ENCODE measurements at regions not wholly inside any gene's neighbourhood (a gene's known extent, or its start where the extent isn't known, plus 50 kb on each side); places are given as distances from the start of the nearest gene placed in this dataset.
"Not testable (repeated sequence)": the region's sequence is repeated elsewhere in the genome, so short reads cannot be mapped to it uniquely, and the experiment has no call there.

DNA sequence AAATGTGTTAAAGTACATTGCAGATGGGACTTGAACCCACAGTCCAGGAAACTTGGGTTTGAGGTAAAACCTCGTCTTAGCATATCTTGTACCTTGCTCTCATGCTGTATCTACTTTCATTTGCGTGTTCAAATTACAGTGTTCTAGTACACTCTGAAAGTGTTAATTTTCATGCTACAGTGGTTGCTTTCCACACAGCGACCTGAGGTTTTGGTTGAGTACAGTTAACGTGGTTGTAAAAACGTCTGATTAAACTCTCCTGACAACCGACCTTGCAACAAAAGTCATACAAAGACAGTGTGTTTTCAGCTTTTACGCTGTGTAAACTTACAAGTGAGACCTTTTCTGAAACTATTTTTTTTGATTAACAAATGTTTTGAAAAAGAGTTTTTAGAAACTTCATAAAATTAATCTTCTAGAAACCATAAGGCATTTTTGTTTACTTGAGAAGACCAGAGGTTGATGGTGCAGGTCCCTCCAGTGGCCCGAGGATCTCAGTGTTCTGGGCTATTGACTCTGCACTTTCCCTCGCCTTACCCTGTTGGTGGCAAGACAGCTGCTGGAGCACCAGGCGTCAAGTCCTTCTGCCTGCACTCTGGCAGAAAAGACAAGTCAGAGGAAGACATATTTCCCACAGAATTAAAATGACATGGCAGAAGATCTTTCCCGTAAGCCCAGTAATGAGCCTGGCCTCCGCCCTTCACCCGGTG lies 334.0 kb downstream of the THBS2 start:
- Histone ChIP-seq H3K27me3 (ENCODE audit: control insufficient read depth in 1 of 2, insufficient read depth in 2 of 2, low read length in 2 of 2) (no peaks in the 10 kb centered on the region), H3K27ac (ENCODE audit: low read depth in 2 of 2, low read length in 1 of 2) (no peak overlapping the region), H3K36me3 (ENCODE audit: control insufficient read depth in 2 of 2, insufficient read depth in 2 of 2, low read length in 1 of 2) (no peaks in the 10 kb centered on the region), H3K9me3 (ENCODE audit: control insufficient read depth in 2 of 2, insufficient read depth in 1 of 2, low read depth in 1 of 2, low read length in 1 of 2) (no peaks in the 10 kb centered on the region), H3K4me1 (ENCODE audit: control insufficient read depth in 2 of 2, insufficient read depth in 2 of 2, low read length in 1 of 2) (no peaks in the 10 kb centered on the region), H3K4me3 (ENCODE audit: low read depth in 1 of 2, low read length in 2 of 2) (no peak overlapping the region)
- 71% methylated on average over 13 of the region's 13 CpGs for WGBS, 2 donors

GRCh38 chr6:168916576-168917211 lies 337.0 kb downstream of the THBS2 start:
- no peaks in the 10 kb centered on the region for H3K9me3 ChIP-seq (ENCODE audit: control insufficient read depth in 2 of 2, insufficient read depth in 1 of 2, low read depth in 1 of 2, low read length in 1 of 2)
- no peaks in the 10 kb centered on the region for H3K4me1 ChIP-seq (ENCODE audit: control insufficient read depth in 2 of 2, insufficient read depth in 2 of 2, low read length in 1 of 2)
- H3K27me3 ChIP-seq (ENCODE audit: control insufficient read depth in 1 of 2, insufficient read depth in 2 of 2, low read length in 2 of 2), result no peaks in the 10 kb centered on the region
- no peak overlapping the region for H3K4me3 ChIP-seq (ENCODE audit: low read depth in 1 of 2, low read length in 2 of 2)
- no peaks in the 10 kb centered on the region for H3K36me3 ChIP-seq (ENCODE audit: control insufficient read depth in 2 of 2, insufficient read depth in 2 of 2, low read length in 1 of 2)
- no peak overlapping the region for H3K27ac ChIP-seq (ENCODE audit: low read depth in 2 of 2, low read length in 1 of 2)
- WGBS, 2 donors, result 29 to 48% methylated on average over 11 of the region's 11 CpGs

DNA sequence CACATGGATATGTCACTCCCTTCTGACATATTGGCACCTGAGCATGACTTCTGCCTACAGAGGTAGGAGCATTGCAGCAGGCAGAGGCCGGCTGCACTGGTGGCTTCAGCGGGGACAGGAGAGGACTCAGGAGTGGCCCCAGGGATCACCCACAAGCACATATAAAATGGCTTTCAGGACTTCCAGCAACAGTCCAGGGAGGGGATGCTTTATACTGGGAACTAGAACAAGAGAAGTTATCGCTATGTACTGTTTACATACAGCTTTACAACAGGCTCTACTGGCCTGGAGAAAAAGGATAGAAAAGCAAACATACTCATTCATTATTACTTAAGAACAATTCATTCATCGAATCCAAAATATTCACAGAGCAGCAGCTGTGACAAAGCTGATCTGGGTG lies 337.8 kb downstream of the THBS2 start:
- no peak overlapping the region for H3K27ac ChIP-seq (ENCODE audit: low read depth in 2 of 2, low read length in 1 of 2)
- H3K4me1 ChIP-seq (ENCODE audit: control insufficient read depth in 2 of 2, insufficient read depth in 2 of 2, low read length in 1 of 2), result no peaks in the 10 kb centered on the region
- WGBS, 2 donors, result 67% methylated on average over 4 of the region's 4 CpGs
- H3K9me3 ChIP-seq (ENCODE audit: control insufficient read depth in 2 of 2, insufficient read depth in 1 of 2, low read depth in 1 of 2, low read length in 1 of 2), result no peaks in the 10 kb centered on the region
- no peaks in the 10 kb centered on the region for H3K27me3 ChIP-seq (ENCODE audit: control insufficient read depth in 1 of 2, insufficient read depth in 2 of 2, low read length in 2 of 2)
- H3K4me3 ChIP-seq (ENCODE audit: low read depth in 1 of 2, low read length in 2 of 2), result no peak overlapping the region
- H3K36me3 ChIP-seq (ENCODE audit: control insufficient read depth in 2 of 2, insufficient read depth in 2 of 2, low read length in 1 of 2), result no peaks in the 10 kb centered on the region

- H3K27me3 ChIP-seq (ENCODE audit: control insufficient read depth in 1 of 2, insufficient read depth in 2 of 2, low read length in 2 of 2), result no peaks in the 10 kb centered on the region
- no peaks in the 10 kb centered on the region for H3K9me3 ChIP-seq (ENCODE audit: control insufficient read depth in 2 of 2, insufficient read depth in 1 of 2, low read depth in 1 of 2, low read length in 1 of 2)
- no peak overlapping the region for H3K27ac ChIP-seq (ENCODE audit: low read depth in 2 of 2, low read length in 1 of 2)
- H3K4me1 ChIP-seq (ENCODE audit: control insufficient read depth in 2 of 2, insufficient read depth in 2 of 2, low read length in 1 of 2), result no peaks in the 10 kb centered on the region
- H3K4me3 ChIP-seq (ENCODE audit: low read depth in 1 of 2, low read length in 2 of 2), result no peak overlapping the region
- no peaks in the 10 kb centered on the region for H3K36me3 ChIP-seq (ENCODE audit: control insufficient read depth in 2 of 2, insufficient read depth in 2 of 2, low read length in 1 of 2)
- 61 to 64% methylated on average over 6 of the region's 6 CpGs for WGBS, 2 donors
Observed at GRCh38 chr6:168915242-168915641, 338.4 kb downstream of the THBS2 start.

- Histone ChIP-seq H3K27me3 (ENCODE audit: control insufficient read depth in 1 of 2, insufficient read depth in 2 of 2, low read length in 2 of 2) (no peaks in the 10 kb centered on the region), H3K4me1 (ENCODE audit: control insufficient read depth in 2 of 2, insufficient read depth in 2 of 2, low read length in 1 of 2) (no peaks in the 10 kb centered on the region), H3K9me3 (ENCODE audit: control insufficient read depth in 2 of 2, insufficient read depth in 1 of 2, low read depth in 1 of 2, low read length in 1 of 2) (no peaks in the 10 kb centered on the region), H3K36me3 (ENCODE audit: control insufficient read depth in 2 of 2, insufficient read depth in 2 of 2, low read length in 1 of 2) (no peaks in the 10 kb centered on the region), H3K27ac (ENCODE audit: low read depth in 2 of 2, low read length in 1 of 2) (no peak overlapping the region), H3K4me3 (ENCODE audit: low read depth in 1 of 2, low read length in 2 of 2) (no peak overlapping the region)
- WGBS, 2 donors, result 92 to 93% methylated on average over 12 of the region's 12 CpGs
Observed at GRCh38 chr6:168913866-168914469, 339.7 kb downstream of the THBS2 start.

DNA sequence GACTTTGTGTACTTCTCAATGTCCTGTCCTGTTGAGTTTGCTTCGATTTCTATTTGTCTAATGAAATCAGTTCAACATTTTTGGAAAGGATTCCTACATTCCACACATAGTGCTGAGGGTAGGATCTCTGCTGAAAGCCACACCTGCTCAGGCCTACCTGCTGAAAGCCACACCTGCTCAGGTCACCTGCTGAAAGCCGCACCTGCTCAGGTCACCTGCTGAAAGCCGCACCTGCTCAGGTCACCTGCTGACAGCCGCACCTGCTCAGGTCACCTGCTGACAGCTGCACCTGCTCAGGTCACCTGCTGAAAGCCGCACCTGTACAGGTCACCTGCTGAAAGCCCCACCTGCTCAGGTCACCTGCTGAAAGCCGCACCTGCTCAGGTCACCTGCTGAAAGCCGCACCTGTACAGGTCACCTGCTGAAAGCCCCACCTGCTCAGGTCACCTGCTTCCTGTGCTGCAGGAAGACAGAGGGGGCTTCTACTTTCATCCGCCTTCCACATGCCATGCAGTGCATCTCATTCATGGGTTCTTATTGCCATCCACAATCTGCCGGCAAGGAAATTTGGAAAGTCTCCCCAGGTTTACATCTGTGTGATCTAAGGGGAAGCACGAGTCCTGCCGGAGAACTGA lies 340.3 kb downstream of the THBS2 start:
- H3K27ac ChIP-seq (ENCODE audit: low read depth in 2 of 2, low read length in 1 of 2); H3K27me3 ChIP-seq (ENCODE audit: control insufficient read depth in 1 of 2, insufficient read depth in 2 of 2, low read length in 2 of 2); H3K9me3 ChIP-seq (ENCODE audit: control insufficient read depth in 2 of 2, insufficient read depth in 1 of 2, low read depth in 1 of 2, low read length in 1 of 2); H3K36me3 ChIP-seq (ENCODE audit: control insufficient read depth in 2 of 2, insufficient read depth in 2 of 2, low read length in 1 of 2); H3K4me1 ChIP-seq (ENCODE audit: control insufficient read depth in 2 of 2, insufficient read depth in 2 of 2, low read length in 1 of 2); H3K4me3 ChIP-seq (ENCODE audit: low read depth in 1 of 2, low read length in 2 of 2): not testable (repeated sequence)
- WGBS, 2 donors, result 60 to 70% methylated on average over 11 of the region's 11 CpGs

- Histone ChIP-seq H3K27me3 (ENCODE audit: control insufficient read depth in 1 of 2, insufficient read depth in 2 of 2, low read length in 2 of 2) (no peaks in the 10 kb centered on the region), H3K4me3 (ENCODE audit: low read depth in 1 of 2, low read length in 2 of 2) (no peak overlapping the region), H3K9me3 (ENCODE audit: control insufficient read depth in 2 of 2, insufficient read depth in 1 of 2, low read depth in 1 of 2, low read length in 1 of 2) (no peaks in the 10 kb centered on the region), H3K4me1 (ENCODE audit: control insufficient read depth in 2 of 2, insufficient read depth in 2 of 2, low read length in 1 of 2) (no peaks in the 10 kb centered on the region), H3K36me3 (ENCODE audit: control insufficient read depth in 2 of 2, insufficient read depth in 2 of 2, low read length in 1 of 2) (no peaks in the 10 kb centered on the region), H3K27ac (ENCODE audit: low read depth in 2 of 2, low read length in 1 of 2) (no peak overlapping the region)
- 83 to 91% methylated on average over 10 of the region's 10 CpGs for WGBS, 2 donors
Observed at GRCh38 chr6:168909288-168909687, 344.4 kb downstream of the THBS2 start.

- Histone ChIP-seq H3K9me3 (ENCODE audit: control insufficient read depth in 2 of 2, insufficient read depth in 1 of 2, low read depth in 1 of 2, low read length in 1 of 2) (no peaks in the 10 kb centered on the region), H3K27ac (ENCODE audit: low read depth in 2 of 2, low read length in 1 of 2) (no peak overlapping the region), H3K36me3 (ENCODE audit: control insufficient read depth in 2 of 2, insufficient read depth in 2 of 2, low read length in 1 of 2) (no peaks in the 10 kb centered on the region), H3K4me1 (ENCODE audit: control insufficient read depth in 2 of 2, insufficient read depth in 2 of 2, low read length in 1 of 2) (no peaks in the 10 kb centered on the region), H3K4me3 (ENCODE audit: low read depth in 1 of 2, low read length in 2 of 2) (no peak overlapping the region), H3K27me3 (ENCODE audit: control insufficient read depth in 1 of 2, insufficient read depth in 2 of 2, low read length in 2 of 2) (no peaks in the 10 kb centered on the region)
- WGBS, 2 donors, result 66 to 73% methylated on average over 5 of the region's 5 CpGs
Observed at GRCh38 chr6:168908887-168909286, 344.8 kb downstream of the THBS2 start.

GRCh38 chr6:168908166-168908565 lies 345.5 kb downstream of the THBS2 start:
- H3K4me3 ChIP-seq (ENCODE audit: low read depth in 1 of 2, low read length in 2 of 2), result no peak overlapping the region
- 51 to 63% methylated on average over 5 of the region's 5 CpGs for whole genome bisulfite sequencing, 2 donors
- no peak overlapping the region for H3K27ac ChIP-seq (ENCODE audit: low read depth in 2 of 2, low read length in 1 of 2)
- no peaks in the 10 kb centered on the region for H3K27me3 ChIP-seq (ENCODE audit: control insufficient read depth in 1 of 2, insufficient read depth in 2 of 2, low read length in 2 of 2)
- no peaks in the 10 kb centered on the region for H3K4me1 ChIP-seq (ENCODE audit: control insufficient read depth in 2 of 2, insufficient read depth in 2 of 2, low read length in 1 of 2)
- H3K9me3 ChIP-seq (ENCODE audit: control insufficient read depth in 2 of 2, insufficient read depth in 1 of 2, low read depth in 1 of 2, low read length in 1 of 2), result no peaks in the 10 kb centered on the region
- no peaks in the 10 kb centered on the region for H3K36me3 ChIP-seq (ENCODE audit: control insufficient read depth in 2 of 2, insufficient read depth in 2 of 2, low read length in 1 of 2)

Measured in esophagus (tissue), 2 donors.